HG03354 (cell line): ENCODE measurements at regions not wholly inside any gene's neighbourhood (a gene's known extent, or its start where the extent isn't known, plus 50 kb on each side); places are given as distances from the start of the nearest gene placed in this dataset.

Experiments used
- ATAC-seq: cut with Tn5 transposase; IDR thresholded peaks from one replicate; pipeline ENCODE4 v1.9.1; 2021; ENCODE audit warnings: mild to moderate bottlenecking; ENCODE audit not compliant: unreplicated experiment, poor library complexity, severe bottlenecking

GRCh38 chr14:85301506-85301905 lies 228.4 kb upstream of the FLRT2 start:
- ATAC-seq, result no peak

GRCh38 chr14:85306024-85306423 lies 223.9 kb upstream of the FLRT2 start:
- no peak for ATAC-seq

GRCh38 chr14:85308531-85309300 lies 221.2 kb upstream of the FLRT2 start:
- ATAC-seq, result no peak

GRCh38 chr14:85310491-85311272 lies 219.3 kb upstream of the FLRT2 start:
- ATAC-seq, result no peak

GRCh38 chr14:85313560-85314207 lies 216.3 kb upstream of the FLRT2 start:
- no peak for ATAC-seq

GRCh38 chr14:85315290-85315689 lies 214.7 kb upstream of the FLRT2 start:
- no peak for ATAC-seq

GRCh38 chr14:85315733-85316290 lies 214.1 kb upstream of the FLRT2 start:
- ATAC-seq, result no peak

GRCh38 chr14:85316701-85317410 lies 213.1 kb upstream of the FLRT2 start:
- no peak for ATAC-seq

- ATAC-seq, result no peak
Measured at GRCh38 chr14:85317491-85318021, 212.4 kb upstream of the FLRT2 start.

GRCh38 chr14:85319101-85319500 lies 210.8 kb upstream of the FLRT2 start:
- no peak for ATAC-seq

- no peak for ATAC-seq
Measured at GRCh38 chr14:85319998-85320630, 209.8 kb upstream of the FLRT2 start.

- ATAC-seq, result no peak
Measured at GRCh38 chr14:85325134-85326017, 204.6 kb upstream of the FLRT2 start.

- no peak for ATAC-seq
Measured at GRCh38 chr14:85332401-85332800, 197.5 kb upstream of the FLRT2 start.

GRCh38 chr14:85333313-85333712 lies 196.6 kb upstream of the FLRT2 start:
- no peak for ATAC-seq

- ATAC-seq, result no peak
Measured at GRCh38 chr14:85333841-85334240, 196.1 kb upstream of the FLRT2 start.

GRCh38 chr14:85334316-85334715 lies 195.6 kb upstream of the FLRT2 start:
- no peak for ATAC-seq

GRCh38 chr14:85336257-85336656 lies 193.7 kb upstream of the FLRT2 start:
- no peak for ATAC-seq

- ATAC-seq, result no peak
Measured at GRCh38 chr14:85336817-85337216, 193.1 kb upstream of the FLRT2 start.
